GM12878 (cell line): ENCODE measurements at regions not wholly inside any gene's neighbourhood (a gene's known extent, or its start where the extent isn't known, plus 50 kb on each side); places are given as distances from the start of the nearest gene placed in this dataset.

Experiments
- ATAC-seq: fragments of 200-7000 bp; cut with Tn5 transposase; 3 replicates; pipeline ENCODE4 v1.9.1; 2020; ENCODE audit warnings: mild to moderate bottlenecking, moderate library complexity
- BruUV-seq: library from RNA; stranded (reverse); fragments of 400-500 nt; replicated peaks from 2 replicates; lab custom pipeline; 2021; lab: Mats Ljungman, UMichigan
- CTCF ChIA-PET: fragments of 300-600 bp; sonication (Branson Sonifier 250); formaldehyde crosslinking; extraction: SDS; loops from one replicate; lab custom pipeline; 2021; ENCODE audit warnings: inconsistent platforms; lab: Yijun Ruan, JAX
- POLR2A ChIA-PET: fragments of 350-600 bp; formaldehyde crosslinking; extraction: SDS; loops from one replicate; lab custom pipeline; 2021; ENCODE audit warnings: inconsistent platforms; lab: Charles Lee
- RAD21 ChIA-PET: fragments of 300-600 bp; sonication (Branson Sonifier 250); formaldehyde crosslinking; loops from one replicate; lab custom pipeline; 2023; ENCODE audit warnings: antibody characterized with exemption; ENCODE audit not compliant: unreplicated experiment; lab: Charles Lee
- SMC1A ChIA-PET: fragments of 300-600 bp; sonication (Branson Sonifier 250); formaldehyde crosslinking; loops from one replicate; lab custom pipeline; 2023; ENCODE audit not compliant: unreplicated experiment, uncharacterized antibody; lab: Charles Lee
- DNase-seq: peaks from one replicate; pipeline ENCODE4 v3.0.0-alpha.2; 2011; ENCODE audit warnings: low read depth, low spot score
- FAIRE-seq: peaks from 3 replicates; lab custom pipeline; 2011; peaks lifted over from hg19 to GRCh38; lab: Jason Lieb, UNC
- H2AFZ ChIP-seq: 2 replicates; pipeline ENCODE4 v1.6.0; 2011; ENCODE audit warnings: low read depth, low read length, control low read depth; ENCODE audit not compliant: control insufficient read depth
- H3K27ac ChIP-seq: 2 replicates; pipeline ENCODE4 v1.5.1; 2011; ENCODE audit warnings: control low read depth; ENCODE audit not compliant: control insufficient read depth, insufficient read depth
- H3K27me3 ChIP-seq, 2 experiments: replicated peaks in 1 of 2; 2 replicates each; pipeline versions ENCODE4 v1.6.0 to v1.6.1; 2011; ENCODE audit warnings: low read length in 1 of 2; ENCODE audit not compliant: control insufficient read depth in 2 of 2, insufficient read depth in 2 of 2
- H3K36me3 ChIP-seq, 2 experiments: 2 replicates each; pipeline ENCODE4 v1.5.1; 2011; ENCODE audit warnings: low read length in 1 of 2; ENCODE audit not compliant: control insufficient read depth in 2 of 2, insufficient read depth in 2 of 2
- H3K4me1 ChIP-seq: 2 replicates; pipeline ENCODE4 v1.6.1; 2011; ENCODE audit warnings: mild to moderate bottlenecking, low read length, moderate library complexity, mixed read lengths; ENCODE audit not compliant: control insufficient read depth, insufficient read depth
- H3K4me2 ChIP-seq: 2 replicates; pipeline ENCODE4 v1.6.0; 2011; ENCODE audit warnings: control low read depth; ENCODE audit not compliant: control insufficient read depth, insufficient read depth
- H3K4me3 ChIP-seq: fragments of 200-600 bp; sonication (generic); 2 replicates; pipeline ENCODE4 v1.5.1; 2016
- H3K79me2 ChIP-seq: 2 replicates; pipeline ENCODE4 v1.6.0; 2011; ENCODE audit warnings: low read length; ENCODE audit not compliant: control insufficient read depth, insufficient read depth
- H3K9ac ChIP-seq: 2 replicates; pipeline ENCODE4 v1.8.0; 2011; ENCODE audit warnings: low read length, control low read depth, mixed read lengths; ENCODE audit not compliant: control insufficient read depth, insufficient read depth
- H3K9me3 ChIP-seq: replicated peaks from 3 replicates; pipeline ENCODE4 v1.5.1; 2011; ENCODE audit warnings: mild to moderate bottlenecking, low read length; ENCODE audit not compliant: control insufficient read depth, insufficient read depth
- H4K20me1 ChIP-seq: 2 replicates; pipeline ENCODE4 v1.6.0; 2011; ENCODE audit not compliant: control insufficient read depth, insufficient read depth
- CBX5 ChIP-seq: sonication (generic); IDR thresholded peaks from 2 replicates; pipeline ENCODE4 v1.6.1; 2016; ENCODE audit warnings: low read depth, moderate library complexity, mild to moderate bottlenecking, inconsistent platforms
- ESRRA ChIP-seq: IDR thresholded peaks from 2 replicates; pipeline ENCODE4 v1.6.1; 2012; ENCODE audit warnings: mild to moderate bottlenecking, low read length, improper control_type of control experiment
- JUND ChIP-seq: IDR thresholded peaks from 2 replicates; pipeline ENCODE4 v1.6.1; 2012; ENCODE audit warnings: low read depth, mild to moderate bottlenecking, low read length, improper control_type of control experiment, moderate library complexity
- RB1 ChIP-seq: fragments of 450-650 bp; formaldehyde crosslinking; IDR thresholded peaks from 2 replicates; pipeline ENCODE4 v1.6.1; 2017; ENCODE audit warnings: mild to moderate bottlenecking, borderline replicate concordance
- SP1 ChIP-seq: IDR thresholded peaks from one replicate; pipeline ENCODE4 v1.6.1; 2011; ENCODE audit warnings: low read depth, low read length
- SPI1 ChIP-seq: IDR thresholded peaks from 2 replicates; pipeline ENCODE4 v1.6.1; 2011; ENCODE audit warnings: low read depth, mild to moderate bottlenecking, low read length, moderate library complexity, borderline replicate concordance; ENCODE audit not compliant: insufficient read depth
- SUZ12 ChIP-seq: fragments of 200-600 bp; sonication (generic); IDR thresholded peaks from one replicate; pipeline ENCODE4 v1.6.1; 2018; ENCODE audit warnings: antibody characterized with exemption, mild to moderate bottlenecking; ENCODE audit not compliant: unreplicated experiment
- TARDBP ChIP-seq: IDR thresholded peaks from 2 replicates; pipeline ENCODE4 v1.6.1; 2016; ENCODE audit warnings: borderline replicate concordance
- ZSCAN29 ChIP-seq: fragments of 450-650 bp; IDR thresholded peaks from 2 replicates; pipeline ENCODE4 v1.6.1; 2017; ENCODE audit warnings: mild to moderate bottlenecking, moderate library complexity
- WGBS: methylation state at CpG from one replicate; pipeline ENCODE4 v1.1.6; 2016; ENCODE audit warnings: low lambda C conversion rate; ENCODE audit not compliant: insufficient replicate concordance, insufficient coverage; ENCODE audit errors: missing lambda C conversion rate; 5-methylcytosine and 5-hydroxymethylcytosine counted together
- in situ Hi-C: fragments of 300-500 bp; cut with MboI; formaldehyde crosslinking; loops from 9 replicates; pipeline ENCODE4 v1.14.3; 2018; ENCODE audit warnings: mixed read lengths
- intact Hi-C: fragments of 100-400 bp; cut with micrococcal nuclease; formaldehyde crosslinking; loops from one replicate; pipeline ENCODE4 v1.14.2; 2022; ENCODE audit not compliant: unreplicated experiment
- TF ChIP-seq, protein P1 (sequence below): IDR thresholded peaks from 2 replicates; pipeline ENCODE4 v1.6.1; 2012; ENCODE audit warnings: low read depth, low read length, improper control_type of control experiment
- TF ChIP-seq, protein P2 (sequence below): IDR thresholded peaks from 2 replicates; pipeline ENCODE4 v1.6.1; 2012; ENCODE audit warnings: low read length, inconsistent platforms
- TF ChIP-seq, protein P3 (sequence below): fragments of 450-650 bp; IDR thresholded peaks from 2 replicates; pipeline ENCODE4 v1.6.1; 2017; ENCODE audit warnings: mild to moderate bottlenecking, moderate library complexity
- TF ChIP-seq, protein P4 (sequence below): fragments of 150-350 bp; IDR thresholded peaks from 2 replicates; pipeline ENCODE4 v1.6.1; 2014; ENCODE audit warnings: mild to moderate bottlenecking, low read depth, low read length
- TF ChIP-seq, protein P5 (sequence below): fragments of 450-650 bp; IDR thresholded peaks from 2 replicates; pipeline ENCODE4 v1.6.1; 2014; ENCODE audit warnings: mild to moderate bottlenecking
- TF ChIP-seq, protein P6 (sequence below): IDR thresholded peaks from 2 replicates; pipeline ENCODE4 v1.6.1; 2012; ENCODE audit warnings: low read depth, low read length, improper control_type of control experiment

DNA sequence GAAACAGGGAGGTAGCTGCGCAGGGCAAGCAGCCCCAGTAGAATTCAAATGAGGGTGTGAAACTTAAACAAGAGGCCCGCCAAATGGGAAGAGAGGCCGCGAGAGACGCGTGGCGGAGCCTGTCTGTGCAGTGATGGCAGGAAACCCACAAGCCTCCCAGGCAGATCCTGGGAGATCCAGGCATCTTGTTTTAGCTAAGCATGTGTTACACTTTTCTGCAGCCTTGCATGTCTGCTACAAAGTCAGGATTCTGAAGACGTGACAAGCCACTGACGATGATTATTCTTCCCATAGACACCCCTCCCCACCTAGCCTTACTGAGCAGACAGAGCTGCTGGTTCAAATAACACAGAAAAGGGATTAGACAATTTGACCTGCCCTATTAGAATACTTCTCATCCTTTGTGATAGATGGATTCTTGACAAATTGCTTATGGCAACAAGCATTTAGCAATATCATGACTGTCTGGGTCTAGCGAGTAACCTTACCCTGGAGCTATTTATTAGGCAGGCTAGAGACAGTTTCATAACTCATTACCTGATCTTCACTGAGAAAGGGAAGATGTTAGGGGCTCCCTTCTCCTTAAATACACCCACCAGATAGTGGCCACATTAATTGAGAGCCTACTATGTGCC is 185.2 kb upstream of the IRS2 start:
- Histone ChIP-seq H3K4me1 (no peaks in the 10 kb centered on the region), H3K27ac (no peak overlapping the region), H3K79me2 (no peaks in the 10 kb centered on the region), H3K4me2 (no peak overlapping the region), H2AFZ (no peak overlapping the region), H4K20me1 (no peaks in the 10 kb centered on the region), H3K9me3 (no peaks in the 10 kb centered on the region), H3K36me3 (no peaks in the 10 kb centered on the region), H3K4me3 (no peak overlapping the region), H3K9ac (no peak overlapping the region), H3K27me3 (no peaks in the 10 kb centered on the region; a peak in 1 of 4 replicates)
- ChIA-PET SMC1A (interaction anchor here (1.2 kb wide), 1 partner anchor 15 kb away, joined by 3 read pairs; no protein-coding TSS in a partner anchor), CTCF (interaction anchor here (0.9 kb wide), 1 partner anchor 25 kb away, joined by 3 read pairs; no protein-coding TSS in a partner anchor), RAD21 (no interaction called here), POLR2A (no interaction called here)
- no TSS peak for BruUV-seq
- FAIRE-seq (no peak), ATAC-seq (no peak), DNase-seq (no peak)
- in situ Hi-C loops (no loop called here), intact Hi-C loops (no loop called here)
- 71% methylated on average over 10 of the region's 10 CpGs for WGBS
- no peak for TF ChIP-seq SPI1
- TF ChIP-seq, protein P1, sequence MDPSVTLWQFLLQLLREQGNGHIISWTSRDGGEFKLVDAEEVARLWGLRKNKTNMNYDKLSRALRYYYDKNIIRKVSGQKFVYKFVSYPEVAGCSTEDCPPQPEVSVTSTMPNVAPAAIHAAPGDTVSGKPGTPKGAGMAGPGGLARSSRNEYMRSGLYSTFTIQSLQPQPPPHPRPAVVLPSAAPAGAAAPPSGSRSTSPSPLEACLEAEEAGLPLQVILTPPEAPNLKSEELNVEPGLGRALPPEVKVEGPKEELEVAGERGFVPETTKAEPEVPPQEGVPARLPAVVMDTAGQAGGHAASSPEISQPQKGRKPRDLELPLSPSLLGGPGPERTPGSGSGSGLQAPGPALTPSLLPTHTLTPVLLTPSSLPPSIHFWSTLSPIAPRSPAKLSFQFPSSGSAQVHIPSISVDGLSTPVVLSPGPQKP, result no peak
- TF ChIP-seq, protein P2, sequence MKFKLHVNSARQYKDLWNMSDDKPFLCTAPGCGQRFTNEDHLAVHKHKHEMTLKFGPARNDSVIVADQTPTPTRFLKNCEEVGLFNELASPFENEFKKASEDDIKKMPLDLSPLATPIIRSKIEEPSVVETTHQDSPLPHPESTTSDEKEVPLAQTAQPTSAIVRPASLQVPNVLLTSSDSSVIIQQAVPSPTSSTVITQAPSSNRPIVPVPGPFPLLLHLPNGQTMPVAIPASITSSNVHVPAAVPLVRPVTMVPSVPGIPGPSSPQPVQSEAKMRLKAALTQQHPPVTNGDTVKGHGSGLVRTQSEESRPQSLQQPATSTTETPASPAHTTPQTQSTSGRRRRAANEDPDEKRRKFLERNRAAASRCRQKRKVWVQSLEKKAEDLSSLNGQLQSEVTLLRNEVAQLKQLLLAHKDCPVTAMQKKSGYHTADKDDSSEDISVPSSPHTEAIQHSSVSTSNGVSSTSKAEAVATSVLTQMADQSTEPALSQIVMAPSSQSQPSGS, result no peak
- TF ChIP-seq, protein P3, sequence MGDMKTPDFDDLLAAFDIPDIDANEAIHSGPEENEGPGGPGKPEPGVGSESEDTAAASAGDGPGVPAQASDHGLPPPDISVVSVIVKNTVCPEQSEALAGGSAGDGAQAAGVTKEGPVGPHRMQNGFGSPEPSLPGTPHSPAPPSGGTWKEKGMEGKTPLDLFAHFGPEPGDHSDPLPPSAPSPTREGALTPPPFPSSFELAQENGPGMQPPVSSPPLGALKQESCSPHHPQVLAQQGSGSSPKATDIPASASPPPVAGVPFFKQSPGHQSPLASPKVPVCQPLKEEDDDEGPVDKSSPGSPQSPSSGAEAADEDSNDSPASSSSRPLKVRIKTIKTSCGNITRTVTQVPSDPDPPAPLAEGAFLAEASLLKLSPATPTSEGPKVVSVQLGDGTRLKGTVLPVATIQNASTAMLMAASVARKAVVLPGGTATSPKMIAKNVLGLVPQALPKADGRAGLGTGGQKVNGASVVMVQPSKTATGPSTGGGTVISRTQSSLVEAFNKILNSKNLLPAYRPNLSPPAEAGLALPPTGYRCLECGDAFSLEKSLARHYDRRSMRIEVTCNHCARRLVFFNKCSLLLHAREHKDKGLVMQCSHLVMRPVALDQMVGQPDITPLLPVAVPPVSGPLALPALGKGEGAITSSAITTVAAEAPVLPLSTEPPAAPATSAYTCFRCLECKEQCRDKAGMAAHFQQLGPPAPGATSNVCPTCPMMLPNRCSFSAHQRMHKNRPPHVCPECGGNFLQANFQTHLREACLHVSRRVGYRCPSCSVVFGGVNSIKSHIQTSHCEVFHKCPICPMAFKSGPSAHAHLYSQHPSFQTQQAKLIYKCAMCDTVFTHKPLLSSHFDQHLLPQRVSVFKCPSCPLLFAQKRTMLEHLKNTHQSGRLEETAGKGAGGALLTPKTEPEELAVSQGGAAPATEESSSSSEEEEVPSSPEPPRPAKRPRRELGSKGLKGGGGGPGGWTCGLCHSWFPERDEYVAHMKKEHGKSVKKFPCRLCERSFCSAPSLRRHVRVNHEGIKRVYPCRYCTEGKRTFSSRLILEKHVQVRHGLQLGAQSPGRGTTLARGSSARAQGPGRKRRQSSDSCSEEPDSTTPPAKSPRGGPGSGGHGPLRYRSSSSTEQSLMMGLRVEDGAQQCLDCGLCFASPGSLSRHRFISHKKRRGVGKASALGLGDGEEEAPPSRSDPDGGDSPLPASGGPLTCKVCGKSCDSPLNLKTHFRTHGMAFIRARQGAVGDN, result no peak
- TF ChIP-seq JUND, result no peak
- TF ChIP-seq ZSCAN29, result no peak
- no peak for TF ChIP-seq CBX5
- TF ChIP-seq TARDBP, result no peak
- no peak for TF ChIP-seq ESRRA
- TF ChIP-seq, protein P4, sequence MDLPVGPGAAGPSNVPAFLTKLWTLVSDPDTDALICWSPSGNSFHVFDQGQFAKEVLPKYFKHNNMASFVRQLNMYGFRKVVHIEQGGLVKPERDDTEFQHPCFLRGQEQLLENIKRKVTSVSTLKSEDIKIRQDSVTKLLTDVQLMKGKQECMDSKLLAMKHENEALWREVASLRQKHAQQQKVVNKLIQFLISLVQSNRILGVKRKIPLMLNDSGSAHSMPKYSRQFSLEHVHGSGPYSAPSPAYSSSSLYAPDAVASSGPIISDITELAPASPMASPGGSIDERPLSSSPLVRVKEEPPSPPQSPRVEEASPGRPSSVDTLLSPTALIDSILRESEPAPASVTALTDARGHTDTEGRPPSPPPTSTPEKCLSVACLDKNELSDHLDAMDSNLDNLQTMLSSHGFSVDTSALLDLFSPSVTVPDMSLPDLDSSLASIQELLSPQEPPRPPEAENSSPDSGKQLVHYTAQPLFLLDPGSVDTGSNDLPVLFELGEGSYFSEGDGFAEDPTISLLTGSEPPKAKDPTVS, result no peak
- TF ChIP-seq, protein P5, sequence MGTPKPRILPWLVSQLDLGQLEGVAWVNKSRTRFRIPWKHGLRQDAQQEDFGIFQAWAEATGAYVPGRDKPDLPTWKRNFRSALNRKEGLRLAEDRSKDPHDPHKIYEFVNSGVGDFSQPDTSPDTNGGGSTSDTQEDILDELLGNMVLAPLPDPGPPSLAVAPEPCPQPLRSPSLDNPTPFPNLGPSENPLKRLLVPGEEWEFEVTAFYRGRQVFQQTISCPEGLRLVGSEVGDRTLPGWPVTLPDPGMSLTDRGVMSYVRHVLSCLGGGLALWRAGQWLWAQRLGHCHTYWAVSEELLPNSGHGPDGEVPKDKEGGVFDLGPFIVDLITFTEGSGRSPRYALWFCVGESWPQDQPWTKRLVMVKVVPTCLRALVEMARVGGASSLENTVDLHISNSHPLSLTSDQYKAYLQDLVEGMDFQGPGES, result no peak
- TF ChIP-seq SUZ12, result no peak
- no peak for TF ChIP-seq SP1
- no peak for TF ChIP-seq RB1
- TF ChIP-seq, protein P6, sequence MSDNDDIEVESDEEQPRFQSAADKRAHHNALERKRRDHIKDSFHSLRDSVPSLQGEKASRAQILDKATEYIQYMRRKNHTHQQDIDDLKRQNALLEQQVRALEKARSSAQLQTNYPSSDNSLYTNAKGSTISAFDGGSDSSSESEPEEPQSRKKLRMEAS, result no peak
